Hepatocyte (in vitro differentiated cells): ENCODE measurements at regions not wholly inside any gene's neighbourhood (a gene's known extent, or its start where the extent isn't known, plus 50 kb on each side); places are given as distances from the start of the nearest gene placed in this dataset.

Experiments used
- DNase-seq: peaks from one replicate; pipeline ENCODE4 v3.0.0-alpha.2; 2016; ENCODE audit warnings: low spot score
- H2AFZ ChIP-seq: fragments of 200-600 bp; sonication (generic); 2 replicates; pipeline ENCODE4 v1.6.0; 2016; ENCODE audit warnings: antibody characterized with exemption, mild to moderate bottlenecking
- H3K27ac ChIP-seq: fragments of 200-600 bp; sonication (generic); 2 replicates; pipeline ENCODE4 v1.5.1; 2016; ENCODE audit warnings: mild to moderate bottlenecking
- H3K27me3 ChIP-seq: fragments of 200-600 bp; sonication (generic); 2 replicates; pipeline ENCODE4 v1.6.1; 2016
- H3K36me3 ChIP-seq: fragments of 200-600 bp; sonication (generic); replicated peaks from 2 replicates; pipeline ENCODE4 v1.5.1; 2016; ENCODE audit warnings: low read depth; ENCODE audit not compliant: insufficient read depth
- H3K4me1 ChIP-seq: fragments of 200-600 bp; sonication (generic); 2 replicates; pipeline ENCODE4 v1.5.1; 2016; ENCODE audit warnings: mild to moderate bottlenecking, moderate library complexity; ENCODE audit not compliant: insufficient read depth
- H3K4me2 ChIP-seq: fragments of 200-600 bp; sonication (generic); 2 replicates; pipeline ENCODE4 v1.6.0; 2016
- H3K4me3 ChIP-seq: fragments of 200-600 bp; sonication (generic); 2 replicates; pipeline ENCODE4 v1.5.1; 2016; ENCODE audit warnings: mild to moderate bottlenecking
- H3K79me2 ChIP-seq: fragments of 200-600 bp; sonication (generic); 2 replicates; pipeline ENCODE4 v1.6.0; 2017; ENCODE audit warnings: mild to moderate bottlenecking
- H3K9me2 ChIP-seq: fragments of 200-600 bp; sonication (generic); replicated peaks from 2 replicates; pipeline ENCODE4 v1.6.0; 2017; ENCODE audit warnings: mild to moderate bottlenecking; ENCODE audit not compliant: insufficient read depth
- H3K9me3 ChIP-seq: fragments of 200-600 bp; sonication (generic); 2 replicates; pipeline ENCODE4 v1.5.1; 2016; ENCODE audit warnings: low read depth, mild to moderate bottlenecking
- H4K20me1 ChIP-seq: fragments of 200-600 bp; sonication (generic); 2 replicates; pipeline ENCODE4 v1.6.0; 2016; ENCODE audit warnings: mild to moderate bottlenecking; ENCODE audit not compliant: insufficient read depth, poor library complexity, severe bottlenecking
- CTCF ChIP-seq: fragments of 200-600 bp; sonication (generic); IDR thresholded peaks from 2 replicates; pipeline ENCODE4 v1.5.1; 2016; ENCODE audit warnings: antibody characterized with exemption, mild to moderate bottlenecking; ENCODE audit not compliant: poor library complexity
- EZH2 ChIP-seq: fragments of 200-600 bp; sonication (generic); IDR thresholded peaks from 2 replicates; pipeline ENCODE4 v1.6.1; 2016; ENCODE audit warnings: antibody characterized with exemption, mild to moderate bottlenecking, borderline replicate concordance
- EZH2phosphoT487 ChIP-seq: fragments of 200-600 bp; sonication (generic); IDR thresholded peaks from one replicate; pipeline ENCODE4 v1.6.1; 2018; ENCODE audit warnings: antibody characterized with exemption, mild to moderate bottlenecking, low read depth, moderate library complexity; ENCODE audit not compliant: unreplicated experiment, severe bottlenecking
- WGBS: methylation state at CpG from one replicate; pipeline ENCODE4 v1.1.6; 2016; ENCODE audit warnings: low lambda C conversion rate; ENCODE audit errors: missing lambda C conversion rate; 5-methylcytosine and 5-hydroxymethylcytosine counted together

- Histone ChIP-seq H3K9me3 (no peaks in the 10 kb centered on the region), H3K27ac (no peak overlapping the region), H3K79me2 (no peaks in the 10 kb centered on the region), H3K9me2 (no peaks in the 10 kb centered on the region), H3K4me1 (no peaks in the 10 kb centered on the region), H2AFZ (no peak overlapping the region), H3K27me3 (peaks cover 17% of the 10 kb centered on the region), H4K20me1 (no peaks in the 10 kb centered on the region), H3K36me3 (no peaks in the 10 kb centered on the region), H3K4me2 (no peak overlapping the region), H3K4me3 (no peak overlapping the region)
- 70% methylated on average over 7 of the region's 7 CpGs for WGBS
- DNase-seq = no peak
- no peak for TF ChIP-seq CTCF
- TF ChIP-seq EZH2 = no peak
- no peak for TF ChIP-seq EZH2phosphoT487
These were observed 143.3 kb downstream of the SEC61B start for GRCh38 chr9:99365233-99365980.

- Histone ChIP-seq H3K4me1 (no peaks in the 10 kb centered on the region), H3K79me2 (no peaks in the 10 kb centered on the region), H3K4me3 (no peak overlapping the region), H4K20me1 (no peaks in the 10 kb centered on the region), H3K27me3 (peaks cover 9% of the 10 kb centered on the region), H3K27ac (no peak overlapping the region), H3K36me3 (no peaks in the 10 kb centered on the region), H3K9me3 (no peaks in the 10 kb centered on the region), H2AFZ (no peak overlapping the region), H3K9me2 (no peaks in the 10 kb centered on the region), H3K4me2 (no peak overlapping the region)
- 96% methylated on average over 9 of the region's 9 CpGs for WGBS
- TF ChIP-seq CTCF (no peak), EZH2phosphoT487 (no peak), EZH2 (no peak)
- no peak for DNase-seq
These were observed 144.1 kb downstream of the SEC61B start for GRCh38 chr9:99366183-99366582.

- H3K27ac ChIP-seq = no peak overlapping the region
- no peaks in the 10 kb centered on the region for H3K4me1 ChIP-seq
- no peak for DNase-seq
- no peaks in the 10 kb centered on the region for H3K9me2 ChIP-seq
- peaks cover 5% of the 10 kb centered on the region for H3K27me3 ChIP-seq
- H3K4me2 ChIP-seq = no peak overlapping the region
- WGBS = 73% methylated on average over 4 of the region's 4 CpGs
- no peak overlapping the region for H2AFZ ChIP-seq
- H3K79me2 ChIP-seq = no peaks in the 10 kb centered on the region
- no peaks in the 10 kb centered on the region for H3K36me3 ChIP-seq
- TF ChIP-seq EZH2 (no peak), EZH2phosphoT487 (no peak), CTCF (no peak)
- H3K4me3 ChIP-seq = no peak overlapping the region
- H4K20me1 ChIP-seq = no peaks in the 10 kb centered on the region
- H3K9me3 ChIP-seq = no peaks in the 10 kb centered on the region
These were observed 144.5 kb downstream of the SEC61B start for GRCh38 chr9:99366621-99367020.
